ENCODE measurements at regions not wholly inside any gene's neighbourhood (a gene's known extent, or its start where the extent isn't known, plus 50 kb on each side); places are given as distances from the start of the nearest gene placed in this dataset.

GRCh38 chr2:195498839-195499490 is 158.1 kb upstream of the SLC39A10 start:
- no peaks in the 10 kb centered on the region for H4K20me1 ChIP-seq (ENCODE audit: insufficient read depth, poor library complexity, severe bottlenecking)
- no peak overlapping the region for H3K4me2 ChIP-seq
- no peaks in the 10 kb centered on the region for H3K4me1 ChIP-seq (ENCODE audit: insufficient read depth)
- no peak for DNase-seq (ENCODE audit: low spot score)
- no peaks in the 10 kb centered on the region for H3K9me2 ChIP-seq (replicated peaks; ENCODE audit: insufficient read depth)
- TF ChIP-seq CTCF (IDR thresholded peaks at IDR 0.05; ENCODE audit: poor library complexity) (no peak), EZH2phosphoT487 (IDR thresholded peaks at IDR 0.05; ENCODE audit: low read depth, severe bottlenecking, unreplicated experiment) (no peak), EZH2 (IDR thresholded peaks at IDR 0.05; ENCODE audit: borderline replicate concordance) (no peak)
- H2AFZ ChIP-seq, result no peak overlapping the region
- no peaks in the 10 kb centered on the region for H3K79me2 ChIP-seq
- no peaks in the 10 kb centered on the region for H3K9me3 ChIP-seq (ENCODE audit: low read depth)
- H3K27me3 ChIP-seq, result no peaks in the 10 kb centered on the region
- H3K27ac ChIP-seq, result no peak overlapping the region
- H3K4me3 ChIP-seq, result no peak overlapping the region
- H3K36me3 ChIP-seq (replicated peaks; ENCODE audit: insufficient read depth, low read depth), result no peaks in the 10 kb centered on the region
- WGBS (ENCODE audit: low lambda C conversion rate, missing lambda C conversion rate), result 77% methylated on average over 3 of the region's 3 CpGs

GRCh38 chr2:195498176-195498575 is 158.8 kb upstream of the SLC39A10 start:
- no peaks in the 10 kb centered on the region for H3K79me2 ChIP-seq
- peak; percentile 14 for DNase-seq (ENCODE audit: low spot score)
- H3K36me3 ChIP-seq (replicated peaks; ENCODE audit: insufficient read depth, low read depth), result no peaks in the 10 kb centered on the region
- no peak overlapping the region for H3K4me2 ChIP-seq
- H3K9me2 ChIP-seq (replicated peaks; ENCODE audit: insufficient read depth), result no peaks in the 10 kb centered on the region
- H3K4me1 ChIP-seq (ENCODE audit: insufficient read depth), result no peaks in the 10 kb centered on the region
- no peak overlapping the region for H2AFZ ChIP-seq
- H4K20me1 ChIP-seq (ENCODE audit: insufficient read depth, poor library complexity, severe bottlenecking), result no peaks in the 10 kb centered on the region
- H3K27ac ChIP-seq, result no peak overlapping the region
- H3K4me3 ChIP-seq, result no peak overlapping the region
- TF ChIP-seq CTCF (IDR thresholded peaks at IDR 0.05; ENCODE audit: poor library complexity) (peak; percentile 28), EZH2 (IDR thresholded peaks at IDR 0.05; ENCODE audit: borderline replicate concordance) (no peak)
- no peaks in the 10 kb centered on the region for H3K9me3 ChIP-seq (ENCODE audit: low read depth)
- H3K27me3 ChIP-seq, result no peaks in the 10 kb centered on the region

- Histone ChIP-seq H3K79me2 (no peaks in the 10 kb centered on the region), H3K36me3 (replicated peaks; ENCODE audit: insufficient read depth, low read depth) (no peaks in the 10 kb centered on the region), H3K9me2 (replicated peaks; ENCODE audit: insufficient read depth) (no peaks in the 10 kb centered on the region), H4K20me1 (ENCODE audit: insufficient read depth, poor library complexity, severe bottlenecking) (no peaks in the 10 kb centered on the region), H3K4me3 (no peak overlapping the region), H3K27ac (no peak overlapping the region), H3K9me3 (ENCODE audit: low read depth) (no peaks in the 10 kb centered on the region), H2AFZ (no peak overlapping the region), H3K4me1 (ENCODE audit: insufficient read depth) (no peaks in the 10 kb centered on the region), H3K27me3 (no peaks in the 10 kb centered on the region), H3K4me2 (no peak overlapping the region)
- TF ChIP-seq CTCF (IDR thresholded peaks at IDR 0.05; ENCODE audit: poor library complexity) (no peak), EZH2phosphoT487 (IDR thresholded peaks at IDR 0.05; ENCODE audit: low read depth, severe bottlenecking, unreplicated experiment) (no peak)
- no peak for DNase-seq (ENCODE audit: low spot score)
- WGBS (ENCODE audit: low lambda C conversion rate, missing lambda C conversion rate), result 94% methylated on average over 2 of the region's 2 CpGs
Measured at GRCh38 chr2:195496991-195497390, 160.0 kb upstream of the SLC39A10 start.

- Histone ChIP-seq H2AFZ (no peak overlapping the region), H4K20me1 (ENCODE audit: insufficient read depth, poor library complexity, severe bottlenecking) (no peaks in the 10 kb centered on the region), H3K9me3 (ENCODE audit: low read depth) (no peaks in the 10 kb centered on the region), H3K4me1 (ENCODE audit: insufficient read depth) (no peaks in the 10 kb centered on the region), H3K36me3 (replicated peaks; ENCODE audit: insufficient read depth, low read depth) (no peaks in the 10 kb centered on the region), H3K79me2 (no peaks in the 10 kb centered on the region), H3K27ac (no peak overlapping the region), H3K27me3 (no peaks in the 10 kb centered on the region), H3K4me3 (no peak overlapping the region), H3K4me2 (no peak overlapping the region), H3K9me2 (replicated peaks; ENCODE audit: insufficient read depth) (no peaks in the 10 kb centered on the region)
- TF ChIP-seq EZH2phosphoT487 (IDR thresholded peaks at IDR 0.05; ENCODE audit: low read depth, severe bottlenecking, unreplicated experiment) (no peak), CTCF (IDR thresholded peaks at IDR 0.05; ENCODE audit: poor library complexity) (no peak), EZH2 (IDR thresholded peaks at IDR 0.05; ENCODE audit: borderline replicate concordance) (no peak)
- no peak for DNase-seq (ENCODE audit: low spot score)
Measured at GRCh38 chr2:195495966-195496365, 161.1 kb upstream of the SLC39A10 start.

All from hepatocyte (in vitro differentiated cells).